ENCODE measurements at regions not wholly inside any gene's neighbourhood (a gene's known extent, or its start where the extent isn't known, plus 50 kb on each side); places are given as distances from the start of the nearest gene placed in this dataset.

DNA sequence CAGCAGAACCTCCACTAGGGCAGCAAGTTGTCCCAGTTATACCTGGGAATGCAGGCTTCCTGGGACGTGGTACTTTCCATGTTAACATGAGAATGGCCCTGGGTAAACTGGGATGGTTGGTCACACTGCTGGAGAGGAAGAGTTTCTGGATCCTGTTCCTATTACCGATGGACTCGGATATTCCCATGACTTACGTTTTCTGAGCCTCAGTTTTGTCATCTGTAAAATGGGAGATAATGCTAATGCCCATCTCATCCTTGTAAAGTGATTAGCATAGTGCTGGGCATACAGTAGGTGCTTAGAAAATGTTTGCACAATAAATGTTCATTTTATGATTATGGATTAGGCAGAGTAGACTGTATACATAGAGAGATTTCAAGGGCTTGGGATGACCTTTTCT is 280.9 kb upstream of the EEF2KMT start:
- DNase-seq: no peak

DNA sequence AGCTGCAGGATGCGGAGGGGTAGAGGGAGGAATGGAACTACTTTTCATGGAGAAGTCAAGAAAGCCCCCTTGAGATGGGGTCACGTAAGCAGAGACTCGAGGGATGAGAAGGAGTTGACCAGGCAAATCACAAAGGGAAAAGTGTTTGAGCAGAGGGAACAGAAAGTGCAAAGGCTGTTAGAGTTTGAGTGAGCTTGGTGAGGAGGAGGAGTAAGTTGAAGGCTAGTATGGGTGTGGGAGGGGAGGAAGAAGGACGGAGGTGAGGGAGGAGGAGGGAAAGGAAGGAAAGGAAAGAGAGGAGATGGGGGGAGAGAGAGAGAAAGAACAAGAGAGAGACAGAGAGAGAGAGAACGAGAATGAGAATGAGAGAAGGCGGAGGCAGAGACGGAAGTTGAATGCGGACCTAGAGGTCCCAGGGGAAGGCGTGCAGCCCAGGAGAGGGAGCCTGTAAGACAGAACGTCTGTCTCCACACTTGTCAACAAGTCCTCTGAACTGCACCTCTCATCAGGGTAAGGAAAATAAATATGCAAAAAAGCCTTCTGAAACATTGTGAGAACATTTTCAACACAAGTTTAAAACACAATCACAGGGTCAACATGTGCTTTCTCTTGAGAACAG is 279.8 kb upstream of the EEF2KMT start:
- DNase-seq: no peak

DNA sequence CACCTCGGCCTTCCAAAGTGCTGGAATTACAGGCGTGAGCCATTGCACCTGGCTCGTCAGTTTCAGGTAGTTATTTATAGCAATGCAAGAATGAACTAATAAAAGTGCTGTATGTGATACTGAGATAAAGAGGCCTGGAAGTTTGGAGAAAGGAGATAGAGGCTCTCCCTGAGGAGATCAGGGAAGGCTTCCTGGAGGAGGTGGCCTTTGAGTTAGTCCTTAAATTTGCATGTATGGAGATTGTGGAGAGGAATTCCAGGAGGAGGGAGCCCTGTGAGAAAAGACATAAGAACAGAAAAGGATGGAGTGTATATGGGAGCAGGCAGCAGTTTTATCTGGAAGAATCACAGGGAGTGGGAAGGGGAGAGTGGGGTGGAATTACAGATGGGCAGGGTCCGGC is 276.6 kb upstream of the EEF2KMT start:
- no peak for DNase-seq

GRCh38 chr16:5367951-5368350 is 270.4 kb upstream of the EEF2KMT start:
- no peak for DNase-seq

DNA sequence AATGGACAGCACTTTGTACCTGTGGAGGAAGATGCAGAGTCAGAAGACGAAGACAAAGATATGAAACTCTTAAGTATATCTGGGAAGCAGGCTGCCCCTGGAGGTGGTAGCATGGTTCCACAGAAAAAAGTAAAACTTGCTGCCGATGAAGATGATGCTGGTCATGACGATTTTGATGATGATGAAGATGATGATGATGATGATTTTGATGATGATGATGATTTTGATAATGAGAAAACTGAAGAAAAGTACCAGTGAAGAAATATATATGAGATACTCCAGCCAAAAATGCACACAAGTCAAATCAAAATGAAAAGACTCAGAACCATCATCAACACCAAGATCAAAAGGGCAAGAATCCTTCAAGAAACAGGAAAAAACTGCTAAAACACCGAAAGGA is 268.5 kb upstream of the EEF2KMT start:
- no peak for DNase-seq

GRCh38 chr16:5364186-5364585 is 266.6 kb upstream of the EEF2KMT start:
- DNase-seq: no peak

- DNase-seq: no peak
These were observed 263.7 kb upstream of the EEF2KMT start for GRCh38 chr16:5361322-5361721.

DNA sequence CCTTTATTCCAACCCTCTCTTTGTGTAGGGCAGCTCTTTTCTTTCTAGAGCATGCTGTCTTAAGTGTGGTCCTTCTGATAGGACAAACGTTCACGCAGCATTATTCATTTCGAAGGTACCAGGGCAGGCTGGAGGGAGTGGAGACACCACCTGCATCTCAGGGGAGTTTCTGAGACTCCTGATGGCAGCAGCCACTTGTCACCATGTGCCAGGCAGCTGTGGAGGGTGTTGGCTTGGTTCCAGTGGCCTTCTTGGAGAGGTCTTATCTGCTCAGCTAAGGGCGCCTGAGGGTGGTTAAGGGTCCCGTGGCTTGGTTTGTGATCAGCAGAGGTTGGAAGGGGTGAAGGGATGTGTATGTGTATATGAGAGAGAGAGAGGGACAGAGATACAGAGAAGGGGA is 257.1 kb upstream of the EEF2KMT start:
- DNase-seq: no peak

- no peak for DNase-seq
These were observed 252.3 kb upstream of the EEF2KMT start for GRCh38 chr16:5349670-5350517.

DNA sequence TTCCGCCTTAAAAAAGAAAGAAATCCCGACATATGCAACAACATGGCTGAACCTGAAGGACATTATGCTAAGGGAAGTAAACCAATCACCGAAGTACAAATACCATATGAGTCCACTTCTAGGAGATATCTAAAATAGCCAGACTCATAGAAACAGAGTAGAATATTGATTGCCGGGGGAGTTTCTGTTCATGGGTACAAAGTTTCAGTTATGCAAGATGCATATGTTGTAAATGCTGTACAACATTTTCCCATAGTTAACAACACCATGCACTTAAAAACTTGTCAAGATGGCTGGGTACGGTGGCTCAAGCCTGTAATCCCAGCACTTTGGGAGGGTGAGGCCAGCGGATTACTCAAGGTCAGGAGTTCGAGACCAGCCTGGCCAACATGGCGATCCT is 251.5 kb upstream of the EEF2KMT start:
- no peak for DNase-seq

- DNase-seq: no peak
These were observed 250.0 kb upstream of the EEF2KMT start for GRCh38 chr16:5347561-5347960.

GRCh38 chr16:5336941-5337340 is 239.3 kb upstream of the EEF2KMT start:
- DNase-seq: no peak

- DNase-seq: no peak
These were observed 236.4 kb upstream of the EEF2KMT start for GRCh38 chr16:5333991-5334390.

- DNase-seq: no peak
These were observed 235.5 kb upstream of the EEF2KMT start for GRCh38 chr16:5333126-5333525.

DNA sequence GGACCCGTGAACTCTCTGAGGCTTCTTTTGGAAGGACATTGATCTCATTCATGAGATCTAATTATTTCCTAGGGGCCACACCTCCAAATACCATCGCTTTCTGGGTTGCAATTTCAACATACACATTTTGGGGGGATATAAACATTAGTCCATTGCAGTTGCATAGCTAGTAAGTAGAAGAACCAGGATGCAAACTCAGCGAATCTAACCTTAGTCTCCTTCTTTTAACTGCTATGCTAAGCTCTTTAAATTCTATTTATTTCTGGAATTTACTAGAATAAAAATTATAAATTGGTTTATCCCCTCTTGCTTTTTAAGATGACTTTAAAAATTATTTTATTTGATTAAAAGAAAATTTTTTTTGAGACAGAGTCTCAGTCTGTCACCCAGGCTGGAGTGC is 232.5 kb upstream of the EEF2KMT start:
- DNase-seq: no peak

GRCh38 chr16:5328546-5328945 is 231.0 kb upstream of the EEF2KMT start:
- DNase-seq: no peak

DNA sequence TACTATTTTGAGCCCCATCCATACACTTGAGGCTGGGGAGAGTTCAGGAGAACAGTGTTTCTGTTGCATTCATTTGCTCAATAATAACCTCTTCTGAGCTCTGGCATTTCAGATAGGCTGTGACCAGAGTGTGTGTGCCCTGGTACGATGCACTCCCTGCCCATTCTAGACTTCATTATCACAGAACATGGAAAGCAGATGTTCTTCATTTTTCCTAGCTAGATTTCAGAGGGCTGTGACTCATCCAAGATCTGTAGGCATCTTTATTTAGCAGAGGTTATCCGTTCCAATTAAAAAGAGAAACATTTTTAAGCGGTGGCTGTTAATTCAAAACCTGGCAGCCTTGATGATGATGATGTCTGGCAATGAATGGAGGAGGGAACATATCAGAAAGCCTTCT is 228.8 kb upstream of the EEF2KMT start:
- no peak for DNase-seq

DNA sequence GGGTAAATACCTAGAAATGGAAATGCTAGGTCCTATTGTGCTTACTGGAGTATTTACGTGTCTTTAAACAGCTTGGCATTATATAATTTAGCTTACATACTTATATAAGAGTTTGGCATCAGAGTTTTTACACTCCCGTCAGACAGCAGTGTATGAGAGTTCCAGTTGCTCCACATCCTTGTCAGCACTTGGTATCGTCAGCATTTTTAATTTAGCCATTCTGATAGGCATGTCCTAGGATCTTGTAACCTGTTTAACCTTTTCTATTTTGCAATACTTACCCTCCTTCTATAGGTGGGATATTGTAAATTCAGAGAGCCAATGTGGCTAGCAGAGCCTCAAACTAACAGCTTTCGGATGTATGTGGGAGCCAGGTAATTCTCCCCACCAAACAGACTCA is 228.3 kb upstream of the EEF2KMT start:
- no peak for DNase-seq

GRCh38 chr16:5323284-5324141 is 225.9 kb upstream of the EEF2KMT start:
- no peak for DNase-seq

DNA sequence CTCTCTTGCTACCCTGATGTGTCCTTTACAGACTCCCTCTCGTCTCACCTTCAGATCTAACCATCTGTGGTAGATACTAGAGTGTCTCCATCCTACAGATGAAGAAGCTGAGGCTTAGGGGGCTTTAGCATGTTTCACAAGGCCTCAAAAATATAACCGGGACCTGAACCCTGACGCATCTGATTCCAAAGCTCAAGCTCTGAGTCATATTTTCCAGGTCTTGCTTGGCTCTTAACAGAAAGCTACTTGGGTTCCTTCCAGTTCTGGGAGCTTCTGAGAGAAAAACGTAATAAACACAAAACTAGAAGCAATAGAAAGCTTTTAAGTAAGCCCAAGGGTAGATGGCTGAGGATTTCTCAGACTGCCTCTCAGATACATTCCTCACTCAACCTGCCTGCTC is 224.3 kb upstream of the EEF2KMT start:
- DNase-seq: no peak

DNA sequence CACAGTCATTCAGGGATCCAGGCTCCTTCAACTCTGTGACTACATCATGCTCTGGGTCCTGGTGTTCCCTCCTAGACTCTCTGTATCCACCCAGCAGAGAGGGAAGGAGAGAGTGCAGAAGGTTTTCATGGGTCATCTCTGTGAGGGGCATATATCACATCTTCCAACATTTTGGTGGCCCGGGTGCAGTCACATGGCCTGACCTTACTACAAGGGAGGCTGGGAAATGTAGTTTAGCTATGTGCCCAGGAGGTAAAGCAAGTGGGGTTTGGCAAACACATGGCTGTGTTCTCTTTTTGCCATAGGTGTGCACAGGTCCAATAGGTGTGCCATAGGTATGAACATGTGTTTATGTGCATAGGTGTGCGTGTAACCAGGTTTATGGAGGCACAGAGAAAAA is 222.2 kb upstream of the EEF2KMT start:
- DNase-seq: no peak

DNA sequence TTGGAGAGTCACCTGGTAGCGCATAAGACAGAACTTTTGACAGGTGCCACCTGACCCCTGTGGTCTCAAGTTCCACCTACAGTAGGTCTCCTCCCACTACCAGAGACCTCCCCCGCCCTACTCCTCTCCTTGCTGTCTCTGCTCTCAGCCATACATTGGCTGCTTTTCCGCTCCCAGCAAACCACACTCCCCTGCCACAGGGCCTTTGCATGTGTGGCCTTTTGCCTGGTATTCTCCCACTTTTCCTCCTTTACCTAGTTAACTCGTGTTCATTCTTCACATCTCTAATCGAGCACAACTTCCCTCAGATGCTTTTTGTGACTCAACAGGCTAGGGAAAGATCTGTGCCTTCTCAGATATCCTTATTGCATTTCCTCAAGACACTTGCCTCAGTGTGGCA is 218.3 kb upstream of the EEF2KMT start:
- no peak for DNase-seq

DNA sequence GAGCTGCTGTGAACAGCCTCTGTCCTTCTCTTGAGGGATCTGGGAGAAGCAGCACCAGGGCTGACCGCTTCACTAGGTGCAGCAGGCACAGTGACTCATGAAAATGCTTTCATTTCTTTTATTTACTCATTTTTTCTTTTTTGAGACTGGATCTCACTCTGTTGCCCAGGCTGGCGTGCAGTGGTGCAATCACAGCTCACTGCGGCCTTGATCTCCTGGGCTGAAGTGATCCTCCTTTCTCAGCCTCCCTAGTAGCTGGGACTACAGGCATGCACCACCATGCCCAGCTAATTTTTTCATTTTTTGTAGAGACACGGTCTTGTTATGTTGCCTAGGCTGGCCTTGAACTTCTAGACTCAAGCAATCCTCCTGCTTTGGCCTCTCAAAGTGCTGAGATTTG is 216.8 kb upstream of the EEF2KMT start:
- DNase-seq: no peak

Data from CD4-positive, alpha-beta T cell treated with Interleukin-10 for 1 hour (primary cell).